HCT116 (cell line): ENCODE measurements at regions not wholly inside any gene's neighbourhood (a gene's known extent, or its start where the extent isn't known, plus 50 kb on each side); places are given as distances from the start of the nearest gene placed in this dataset.

ENCODE experiments used
- ATAC-seq: fragments of 200-7000 bp; cut with Tn5 transposase; 2 replicates; pipeline ENCODE4 v1.9.1; 2020; ENCODE audit warnings: mild to moderate bottlenecking, moderate library complexity
- BruUV-seq: library from RNA; stranded (reverse); fragments of 400-500 nt; replicated peaks from 2 replicates; lab custom pipeline; 2021; lab: Mats Ljungman, UMichigan
- CTCF ChIA-PET: fragments of 300-600 bp; sonication (Branson Sonifier 250); formaldehyde crosslinking; loops from one replicate; lab custom pipeline; 2021; ENCODE audit warnings: antibody characterized with exemption; lab: Charles Lee
- POLR2A ChIA-PET: fragments of 300-600, 350-600 bp; sonication (Branson Sonifier 250); formaldehyde crosslinking; loops from one replicate; lab custom pipeline; 2021; ENCODE audit warnings: antibody characterized with exemption; lab: Charles Lee
- RAD21 ChIA-PET, 2 experiments: fragments of 300-600 bp; sonication (Branson Sonifier 250); formaldehyde crosslinking; loops; one replicate each; lab custom pipeline; 2023; ENCODE audit warnings: low total read pairs in 2 of 2; ENCODE audit not compliant: uncharacterized antibody in 2 of 2, unreplicated experiment in 2 of 2, low non-redundant PET in 1 of 2; lab: Charles Lee
- DNase-seq: peaks from one replicate; pipeline ENCODE4 v3.0.0-alpha.2; 2010; ENCODE audit warnings: low read depth, low spot score
- H2AFZ ChIP-seq: fragments of 200-600 bp; shearing (Covaris generic), sonication (generic); 2 replicates; pipeline ENCODE4 v1.6.1; 2017; ENCODE audit warnings: low read depth, mixed run types, mixed read lengths, antibody characterized with exemption, low read length; ENCODE audit not compliant: poor library complexity, severe bottlenecking
- H3K27ac ChIP-seq: 2 replicates; pipeline ENCODE4 v1.5.1; 2012; ENCODE audit warnings: low read depth, low read length
- H3K27me3 ChIP-seq: fragments of 200-600 bp; sonication (generic); 2 replicates; pipeline ENCODE4 v1.6.1; 2016; ENCODE audit warnings: mixed run types, low read length, mixed read lengths; ENCODE audit not compliant: insufficient read depth
- H3K36me3 ChIP-seq, 2 experiments: fragments of 200-500 bp in 1 of 2; fragments of 200-600 bp in 1 of 2; sonication (Bioruptor generic) in 1 of 2; sonication (generic) in 1 of 2; 2 replicates each; pipeline versions ENCODE4 v1.5.1 to v1.6.1; 2014 to 2016; ENCODE audit warnings: low read length in 2 of 2, inconsistent platforms in 1 of 2, mixed read lengths in 1 of 2, mixed run types in 1 of 2; ENCODE audit not compliant: insufficient read depth in 2 of 2, control insufficient read depth in 1 of 2
- H3K4me1 ChIP-seq, 2 experiments: fragments of 200-600 bp in 1 of 2; sonication (generic) in 1 of 2; 2 replicates each; pipeline versions ENCODE4 v1.5.1 to v1.6.1; 2012 to 2017; ENCODE audit warnings: low read length in 2 of 2, inconsistent platforms in 1 of 2, mild to moderate bottlenecking in 1 of 2, mixed read lengths in 1 of 2, mixed run types in 1 of 2, moderate library complexity in 1 of 2; ENCODE audit not compliant: insufficient read depth in 2 of 2, control insufficient read depth in 1 of 2
- H3K4me2 ChIP-seq: fragments of 200-600 bp; sonication (generic); 2 replicates; pipeline ENCODE4 v1.6.1; 2017; ENCODE audit warnings: mixed run types, low read length, mixed read lengths
- H3K4me3 ChIP-seq, 2 experiments: fragments of 200-600 bp in 1 of 2; sonication (generic) in 1 of 2; replicated peaks in 1 of 2; 2 replicates each; pipeline ENCODE4 v1.5.1; 2011 to 2016; ENCODE audit warnings: low read length in 2 of 2, control low read depth in 1 of 2, low read depth in 1 of 2, mild to moderate bottlenecking in 1 of 2, mixed read lengths in 1 of 2, mixed run types in 1 of 2
- H3K79me2 ChIP-seq: fragments of 200-600 bp; sonication (generic); 2 replicates; pipeline ENCODE4 v1.6.1; 2017; ENCODE audit warnings: mild to moderate bottlenecking, mixed run types, low read length, moderate library complexity, mixed read lengths; ENCODE audit not compliant: insufficient read depth
- H3K9ac ChIP-seq: fragments of 200-600 bp; sonication (generic); 2 replicates; pipeline ENCODE4 v1.6.1; 2016; ENCODE audit warnings: low read length, mixed read lengths
- H3K9me2 ChIP-seq: fragments of 200-600 bp; sonication (generic), shearing (Covaris generic); 2 replicates; pipeline ENCODE4 v1.6.1; 2017; ENCODE audit warnings: mixed run types, mild to moderate bottlenecking, moderate library complexity; ENCODE audit not compliant: insufficient read depth
- H3K9me3 ChIP-seq, 2 experiments: fragments of 200-500 bp in 1 of 2; fragments of 200-600 bp in 1 of 2; sonication (Bioruptor generic) in 1 of 2; sonication (generic) in 1 of 2; 2 replicates each; pipeline ENCODE4 v1.6.1; 2014 to 2017; ENCODE audit warnings: low read length in 2 of 2, mixed read lengths in 2 of 2, inconsistent platforms in 1 of 2, low read depth in 1 of 2, mild to moderate bottlenecking in 1 of 2, mixed run types in 1 of 2, moderate library complexity in 1 of 2; ENCODE audit not compliant: control insufficient read depth in 1 of 2, insufficient read depth in 1 of 2
- H4K20me1 ChIP-seq: fragments of 200-600 bp; sonication (generic), shearing (Covaris generic); 2 replicates; pipeline ENCODE4 v1.6.1; 2017; ENCODE audit warnings: mixed run types, mild to moderate bottlenecking, moderate library complexity; ENCODE audit not compliant: insufficient read depth
- CTCF ChIP-seq, 3 experiments: fragments of 200-600 bp in 1 of 3; sonication (generic) in 1 of 3; IDR thresholded peaks in 2 of 3; conservative IDR thresholded peaks in 1 of 3; 2 replicates each; pipeline ENCODE4 v1.5.1; 2012 to 2017; ENCODE audit warnings: low read depth in 2 of 3, low read length in 2 of 3, antibody characterized with exemption in 1 of 3, borderline replicate concordance in 1 of 3, control low read depth in 1 of 3, mild to moderate bottlenecking in 1 of 3, mixed read lengths in 1 of 3, mixed run types in 1 of 3, moderate library complexity in 1 of 3; ENCODE audit not compliant: insufficient read depth in 1 of 3
- EGR1 ChIP-seq: IDR thresholded peaks from 2 replicates; pipeline ENCODE4 v1.6.1; 2012; ENCODE audit warnings: low read depth
- ELF1 ChIP-seq: IDR thresholded peaks from 2 replicates; pipeline ENCODE4 v1.6.1; 2012; ENCODE audit warnings: low read depth, borderline replicate concordance
- EZH2phosphoT487 ChIP-seq: fragments of 200-600 bp; IDR thresholded peaks from 2 replicates; pipeline ENCODE4 v1.6.1; 2018; ENCODE audit warnings: antibody characterized with exemption, borderline replicate concordance
- FOSL1 ChIP-seq: IDR thresholded peaks from 2 replicates; pipeline ENCODE4 v1.6.1; 2012; ENCODE audit warnings: low read depth
- MAX ChIP-seq: IDR thresholded peaks from 2 replicates; pipeline ENCODE4 v1.6.1; 2012
- POLR2A ChIP-seq: IDR thresholded peaks from 2 replicates; pipeline ENCODE4 v1.7.0; 2011; ENCODE audit warnings: borderline replicate concordance; ENCODE audit not compliant: insufficient read depth, insufficient read length; ENCODE audit errors: extremely low read depth
- POLR2AphosphoS5 ChIP-seq: IDR thresholded peaks from 2 replicates; pipeline ENCODE4 v1.6.1; 2011; ENCODE audit warnings: mild to moderate bottlenecking, low read depth, low read length, moderate library complexity
- SRF ChIP-seq: IDR thresholded peaks from 2 replicates; pipeline ENCODE4 v1.6.1; 2012; ENCODE audit warnings: low read depth
- ZBTB33 ChIP-seq: IDR thresholded peaks from 2 replicates; pipeline ENCODE4 v1.6.1; 2011; ENCODE audit warnings: mild to moderate bottlenecking, low read length, moderate library complexity; ENCODE audit not compliant: insufficient replicate concordance; ENCODE audit errors: extremely low read depth
- ZFX ChIP-seq: fragments of 450-650 bp; IDR thresholded peaks from 2 replicates; pipeline ENCODE4 v1.6.1; 2017
- ZNF274 ChIP-seq: fragments of 200-500 bp; sonication (Bioruptor generic); IDR thresholded peaks from 2 replicates; pipeline ENCODE4 v1.6.1; 2014; ENCODE audit warnings: mild to moderate bottlenecking, low read depth, low read length, inconsistent platforms
- intact Hi-C: fragments of 100-400 bp; cut with micrococcal nuclease; formaldehyde crosslinking; loops from 2 replicates; pipeline ENCODE4 v1.10.0; 2022

GRCh38 chr12:127588249-127588648 is 678.7 kb upstream of the TMEM132C start:
- H3K36me3 ChIP-seq: no peaks in the 10 kb centered on the region
- no peak overlapping the region for H2AFZ ChIP-seq
- no TSS peak for BruUV-seq
- H3K4me2 ChIP-seq: no peak overlapping the region
- no peaks in the 10 kb centered on the region for H3K9me2 ChIP-seq
- no peak overlapping the region for H3K9ac ChIP-seq
- no peak for TF ChIP-seq POLR2A
- TF ChIP-seq EZH2phosphoT487: no peak
- no peak for TF ChIP-seq ELF1
- no peak for TF ChIP-seq ZNF274
- no peak for TF ChIP-seq EGR1
- no peak for TF ChIP-seq MAX
- no peak for TF ChIP-seq SRF
- no peak for TF ChIP-seq FOSL1
- no peak for TF ChIP-seq ZFX
- no peak for TF ChIP-seq CTCF (IDR thresholded peaks at IDR 0.05 in 2 of 3, conservative IDR thresholded peaks at IDR 0.05 in 1 of 3; ENCODE audit: borderline replicate concordance in 1 of 3, insufficient read depth in 1 of 3, low read depth in 2 of 3, low read length in 2 of 3)
- TF ChIP-seq ZBTB33: no peak
- no peak for TF ChIP-seq POLR2AphosphoS5
- H3K4me1 ChIP-seq: no peaks in the 10 kb centered on the region
- ChIA-PET POLR2A (no interaction called here), CTCF (no interaction called here), RAD21 (no interaction called here)
- H3K9me3 ChIP-seq: no peaks in the 10 kb centered on the region; a peak in 2 of 4 replicates
- no peaks in the 10 kb centered on the region for H3K27me3 ChIP-seq
- H4K20me1 ChIP-seq: no peaks in the 10 kb centered on the region
- no peak overlapping the region for H3K4me3 ChIP-seq
- intact Hi-C loops: no loop called here
- H3K79me2 ChIP-seq: no peaks in the 10 kb centered on the region
- DNase-seq: no peak
- ATAC-seq: no peak
- no peak overlapping the region for H3K27ac ChIP-seq
